Activated gamma-delta T cell treated with anti-CD3 and anti-CD28 coated beads, Interleukin-2, amount 50 U/mL, for 16 hours (primary cell): ENCODE measurements at regions not wholly inside any gene's neighbourhood (a gene's known extent, or its start where the extent isn't known, plus 50 kb on each side); places are given as distances from the start of the nearest gene placed in this dataset.

ENCODE experiments used
- DNase-seq: peaks from one replicate; pipeline ENCODE4 v3.0.0-alpha.2; 2020; ENCODE audit warnings: low read depth

DNA sequence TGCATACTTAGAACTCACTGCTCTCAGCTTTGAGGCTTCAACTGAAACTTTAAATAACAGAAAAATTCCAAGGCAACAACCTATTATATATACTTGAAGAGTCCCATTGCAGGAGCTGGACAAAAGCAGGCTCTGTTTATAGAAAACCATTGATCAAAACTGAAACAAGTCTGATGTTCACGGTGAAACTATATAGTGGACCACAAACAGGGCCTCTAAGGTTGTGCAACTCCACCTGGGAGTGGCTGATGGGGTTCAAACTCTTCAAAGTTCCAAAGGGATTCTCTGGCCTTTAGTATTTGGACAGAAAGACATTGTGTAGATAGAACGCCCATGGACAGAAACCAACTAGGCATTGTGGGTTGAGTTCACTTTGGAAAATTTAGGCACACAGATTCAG lies 140.3 kb downstream of the ZC3H11B start:
- DNase-seq: no peak

GRCh38 chr1:219467524-219467923 lies 145.4 kb downstream of the ZC3H11B start:
- DNase-seq: no peak

- no peak for DNase-seq
Measured at GRCh38 chr1:219466766-219467165, 146.1 kb downstream of the ZC3H11B start.

DNA sequence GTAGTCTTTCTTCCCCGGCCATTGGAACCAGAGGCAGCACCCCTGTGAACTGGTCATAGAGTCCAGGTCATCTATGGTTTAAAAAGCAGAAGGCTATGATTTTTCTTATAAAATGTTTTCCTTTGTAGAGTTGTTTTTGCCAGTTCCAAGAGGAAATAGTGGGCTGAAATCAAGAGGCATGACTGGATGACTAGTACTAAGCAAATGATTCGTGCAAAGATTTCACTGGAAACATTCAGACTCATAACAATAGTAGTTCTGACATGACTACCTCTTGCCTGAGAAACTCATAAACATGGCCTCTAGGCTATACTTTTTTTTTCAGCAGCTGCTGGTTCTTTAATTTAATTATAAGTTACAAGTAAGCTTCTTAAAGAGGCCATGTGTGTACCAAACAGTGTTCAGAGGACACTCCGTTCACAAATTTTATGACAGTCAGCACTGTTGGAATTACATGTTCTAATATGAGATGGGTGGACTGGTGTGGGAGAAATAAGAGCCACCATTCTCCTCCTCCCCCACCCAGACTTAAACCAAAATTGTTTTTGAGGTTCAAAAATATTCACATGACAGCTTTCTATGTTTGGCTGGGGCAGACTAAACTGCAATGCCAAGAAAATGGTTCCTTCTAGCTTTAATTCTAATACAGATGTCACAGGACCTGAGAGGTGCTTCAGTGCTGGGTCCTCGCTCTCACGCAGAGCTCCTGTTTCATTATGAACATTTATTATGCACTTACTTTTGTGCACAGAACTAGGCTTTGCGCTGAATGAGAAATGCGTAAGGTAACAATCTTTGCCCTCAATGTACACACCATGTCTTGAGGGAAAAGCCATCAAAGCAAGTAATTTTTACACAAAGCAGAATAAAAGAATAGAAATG lies 147.5 kb downstream of the ZC3H11B start:
- no peak for DNase-seq

DNA sequence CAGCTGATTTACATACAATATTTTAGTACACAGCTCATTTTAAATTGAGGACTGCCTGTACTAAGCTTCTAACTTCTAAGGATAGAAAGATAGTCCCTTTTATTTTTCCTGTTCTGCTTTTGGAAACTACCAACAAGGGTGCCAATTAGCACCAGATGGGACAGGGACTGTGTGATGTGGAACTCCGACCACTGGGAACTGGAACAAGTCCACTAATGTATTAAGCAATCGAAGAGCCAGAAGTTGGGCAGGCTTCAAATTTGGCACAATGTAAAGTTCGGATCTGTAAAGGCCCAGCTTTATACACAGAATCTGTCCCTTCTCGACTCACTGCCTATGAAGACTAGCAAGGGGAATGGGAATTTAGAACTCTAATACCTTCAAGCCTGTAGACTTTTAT lies 149.3 kb downstream of the ZC3H11B start:
- DNase-seq: no peak

GRCh38 chr1:219461981-219462400 lies 150.9 kb downstream of the ZC3H11B start:
- no peak for DNase-seq

GRCh38 chr1:219460896-219461815 lies 151.7 kb downstream of the ZC3H11B start:
- DNase-seq: no peak

- DNase-seq: no peak
Measured at GRCh38 chr1:219460081-219460895, 152.6 kb downstream of the ZC3H11B start.

GRCh38 chr1:219459351-219460080 lies 153.4 kb downstream of the ZC3H11B start:
- DNase-seq: no peak

GRCh38 chr1:219446288-219446687 lies 166.6 kb downstream of the ZC3H11B start:
- no peak for DNase-seq

DNA sequence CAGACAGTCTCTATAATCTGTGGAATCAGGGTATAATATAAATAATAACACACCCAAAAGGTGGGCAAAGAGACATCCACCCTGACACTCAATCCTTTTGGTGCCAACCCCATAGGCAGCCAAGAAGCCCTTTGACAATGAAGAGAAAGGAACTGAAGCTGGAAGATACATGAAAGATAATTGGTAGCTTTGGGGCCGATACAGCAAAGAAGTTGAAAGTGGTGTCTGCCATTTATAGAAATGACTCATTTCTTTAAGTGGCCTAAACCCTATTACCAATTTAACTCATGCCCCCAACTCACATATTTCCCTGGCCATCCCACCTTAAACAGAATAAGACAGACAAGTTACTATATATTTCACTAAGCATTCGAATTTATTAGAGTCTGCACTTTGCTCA lies 167.0 kb downstream of the ZC3H11B start:
- DNase-seq: no peak

DNA sequence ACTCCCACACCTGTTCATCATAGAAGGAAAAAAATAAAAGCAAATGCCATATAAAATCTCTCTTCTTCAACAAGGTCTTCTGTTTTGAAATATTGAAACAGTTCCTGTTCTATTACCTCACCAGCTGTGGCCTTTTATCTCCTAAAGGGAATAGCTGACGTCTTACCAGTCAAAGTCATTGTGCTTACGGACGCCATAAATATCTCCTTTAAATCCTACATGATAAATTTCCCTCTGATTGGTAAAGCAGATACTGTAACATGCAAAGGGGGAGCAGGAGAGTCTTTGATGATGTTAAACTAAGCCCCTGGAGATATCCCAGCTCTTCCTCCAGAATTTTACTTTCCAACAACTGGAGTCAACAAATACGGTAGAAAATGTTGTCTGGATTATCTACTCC lies 168.4 kb downstream of the ZC3H11B start:
- no peak for DNase-seq

DNA sequence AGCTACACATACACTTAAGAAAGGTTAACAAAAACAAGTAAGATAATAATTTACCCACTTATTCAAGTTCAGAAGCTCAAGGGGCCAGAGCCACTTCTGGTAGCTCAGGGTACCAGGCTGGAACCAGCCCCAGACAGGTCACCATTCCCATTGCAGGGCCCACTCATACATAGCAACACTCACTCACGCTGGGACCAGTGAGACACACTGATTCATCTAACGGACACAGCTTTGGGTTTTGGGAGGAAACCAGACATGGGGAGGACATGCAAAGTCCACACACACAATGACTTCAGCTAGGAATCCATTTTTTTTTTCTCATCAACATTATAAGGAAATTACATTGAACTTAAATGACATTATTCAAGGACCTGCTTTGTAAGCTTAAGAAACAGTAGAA lies 169.1 kb downstream of the ZC3H11B start:
- DNase-seq: no peak

GRCh38 chr1:219442611-219443061 lies 170.3 kb downstream of the ZC3H11B start:
- DNase-seq: no peak

DNA sequence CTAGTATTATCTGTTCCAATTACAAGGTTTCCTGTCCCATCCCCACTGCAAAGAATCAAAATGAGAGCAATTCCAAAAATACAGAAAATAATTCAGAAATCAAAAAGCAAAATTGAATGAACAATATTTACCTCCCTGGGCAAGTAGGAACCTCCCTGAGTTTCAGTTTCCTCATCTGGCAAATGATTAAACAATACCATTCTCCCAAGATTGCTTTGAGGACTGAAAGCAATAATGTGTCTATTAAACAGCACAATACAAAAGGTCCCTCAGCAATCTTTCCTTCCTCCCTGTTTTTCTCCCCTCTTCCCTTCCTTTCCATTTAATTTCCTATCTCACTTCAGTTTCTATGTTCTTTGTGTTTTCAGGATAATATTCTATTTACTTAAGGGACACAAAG lies 171.0 kb downstream of the ZC3H11B start:
- no peak for DNase-seq

- no peak for DNase-seq
Measured at GRCh38 chr1:219439376-219439775, 173.5 kb downstream of the ZC3H11B start.

DNA sequence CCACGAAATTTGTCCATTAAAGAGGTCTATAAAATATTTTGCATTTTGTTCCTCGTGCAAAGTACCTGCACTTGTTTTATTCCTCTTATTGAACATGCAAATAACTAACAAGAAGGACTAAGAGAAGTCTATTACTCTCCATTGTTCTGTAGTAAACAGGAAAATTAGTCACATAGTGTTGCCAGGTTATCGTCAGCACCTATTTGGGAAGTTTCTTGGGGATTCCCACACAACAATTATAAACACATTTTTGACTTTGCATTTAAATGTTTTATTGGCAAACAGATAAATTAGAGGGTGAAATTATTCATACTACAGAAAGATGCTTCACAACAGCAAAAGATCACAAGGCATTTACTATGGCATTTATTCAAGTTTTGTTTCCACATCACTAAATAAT lies 174.5 kb downstream of the ZC3H11B start:
- DNase-seq: no peak

- no peak for DNase-seq
Measured at GRCh38 chr1:219434923-219435297, 178.0 kb downstream of the ZC3H11B start.

- DNase-seq: no peak
Measured at GRCh38 chr1:219434285-219434922, 178.5 kb downstream of the ZC3H11B start.

DNA sequence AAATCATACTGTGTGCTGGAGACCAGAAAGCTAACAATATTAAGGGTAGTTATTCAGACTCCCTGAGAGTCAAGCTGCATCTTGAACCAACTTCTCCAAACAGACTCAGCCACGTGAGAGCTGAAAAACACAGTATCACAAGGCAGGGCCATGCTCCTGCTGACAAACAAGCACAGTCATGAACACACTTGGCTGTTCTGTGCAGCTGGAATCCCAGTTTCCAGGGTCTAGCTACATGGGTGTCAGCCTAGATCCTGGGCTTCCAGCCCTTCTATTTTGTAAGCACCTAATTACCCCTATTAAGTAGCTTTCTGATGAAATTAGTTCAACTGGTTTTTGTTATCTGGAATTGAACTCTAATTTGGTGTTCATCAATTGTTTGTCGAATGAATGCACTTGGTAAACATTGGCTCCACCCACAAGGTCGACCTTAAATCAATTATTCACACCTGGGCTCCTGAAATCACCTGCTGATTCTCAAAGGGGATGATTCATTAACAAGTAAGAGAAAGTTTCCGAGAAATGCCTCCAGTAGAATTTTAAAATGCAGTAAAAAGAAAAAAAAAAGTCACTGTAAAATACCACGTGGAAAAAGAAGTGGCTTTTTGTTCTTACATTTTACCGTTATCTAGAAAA lies 179.3 kb downstream of the ZC3H11B start:
- DNase-seq: no peak
